Femur (tissue), 1 donor: ENCODE measurements at regions not wholly inside any gene's neighbourhood (a gene's known extent, or its start where the extent isn't known, plus 50 kb on each side); places are given as distances from the start of the nearest gene placed in this dataset.
"Not testable (repeated sequence)": the region's sequence is repeated elsewhere in the genome, so short reads cannot be mapped to it uniquely, and the experiment has no call there.

Source experiments
- DNase-seq: peaks from one replicate; pipeline ENCODE4 v3.0.0-alpha.2; 2017

DNA sequence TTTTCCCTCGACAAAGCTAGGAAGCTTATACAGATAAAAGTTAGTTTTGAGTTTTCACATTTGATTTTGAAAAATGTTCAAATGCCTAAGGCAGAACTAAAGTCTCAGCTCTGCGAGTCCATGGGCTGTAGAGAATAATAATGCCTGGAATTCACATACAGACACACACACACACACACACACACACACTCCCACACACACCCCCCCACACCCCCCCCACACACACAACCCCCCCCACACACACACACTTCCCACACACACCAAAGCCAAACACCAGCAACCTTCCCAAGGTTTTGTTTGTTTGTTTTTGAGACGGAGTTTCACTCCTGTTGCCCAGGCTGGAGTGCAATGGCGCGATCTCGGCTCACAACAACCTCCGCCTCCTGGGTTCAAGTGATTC lies 62.8 kb upstream of the EIF5 start:
- no peak for DNase-seq

DNA sequence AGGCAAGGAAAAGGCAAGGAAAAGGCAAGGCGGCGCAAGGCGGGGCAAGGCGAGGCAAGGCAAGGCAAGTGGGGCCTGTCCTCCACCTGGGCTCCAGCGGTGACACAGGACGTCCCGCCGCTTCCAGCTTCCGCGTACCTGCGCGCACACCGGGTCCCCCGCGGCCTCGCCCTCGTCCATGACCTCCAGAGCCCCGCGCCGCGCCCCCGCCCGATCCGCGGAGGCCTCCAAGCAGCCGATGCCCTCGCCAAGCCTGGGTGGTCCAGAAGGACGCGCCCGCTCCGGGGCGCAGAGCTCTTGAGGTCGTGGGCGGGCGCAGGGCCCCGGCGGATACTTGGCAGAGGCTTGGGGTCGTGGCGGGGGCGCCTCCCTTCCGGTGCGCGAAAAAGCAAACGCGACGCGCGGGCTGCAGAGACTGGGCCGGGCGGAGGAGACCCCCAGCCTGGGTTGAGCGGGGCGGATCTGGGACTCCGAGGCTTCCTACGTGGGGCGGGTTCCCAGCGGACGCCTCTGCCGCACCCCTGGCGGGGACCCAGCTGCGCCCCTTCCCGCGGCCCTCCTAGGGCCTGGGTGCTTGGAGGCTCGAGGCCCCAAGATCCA lies 60.8 kb upstream of the EIF5 start:
- no peak for DNase-seq

DNA sequence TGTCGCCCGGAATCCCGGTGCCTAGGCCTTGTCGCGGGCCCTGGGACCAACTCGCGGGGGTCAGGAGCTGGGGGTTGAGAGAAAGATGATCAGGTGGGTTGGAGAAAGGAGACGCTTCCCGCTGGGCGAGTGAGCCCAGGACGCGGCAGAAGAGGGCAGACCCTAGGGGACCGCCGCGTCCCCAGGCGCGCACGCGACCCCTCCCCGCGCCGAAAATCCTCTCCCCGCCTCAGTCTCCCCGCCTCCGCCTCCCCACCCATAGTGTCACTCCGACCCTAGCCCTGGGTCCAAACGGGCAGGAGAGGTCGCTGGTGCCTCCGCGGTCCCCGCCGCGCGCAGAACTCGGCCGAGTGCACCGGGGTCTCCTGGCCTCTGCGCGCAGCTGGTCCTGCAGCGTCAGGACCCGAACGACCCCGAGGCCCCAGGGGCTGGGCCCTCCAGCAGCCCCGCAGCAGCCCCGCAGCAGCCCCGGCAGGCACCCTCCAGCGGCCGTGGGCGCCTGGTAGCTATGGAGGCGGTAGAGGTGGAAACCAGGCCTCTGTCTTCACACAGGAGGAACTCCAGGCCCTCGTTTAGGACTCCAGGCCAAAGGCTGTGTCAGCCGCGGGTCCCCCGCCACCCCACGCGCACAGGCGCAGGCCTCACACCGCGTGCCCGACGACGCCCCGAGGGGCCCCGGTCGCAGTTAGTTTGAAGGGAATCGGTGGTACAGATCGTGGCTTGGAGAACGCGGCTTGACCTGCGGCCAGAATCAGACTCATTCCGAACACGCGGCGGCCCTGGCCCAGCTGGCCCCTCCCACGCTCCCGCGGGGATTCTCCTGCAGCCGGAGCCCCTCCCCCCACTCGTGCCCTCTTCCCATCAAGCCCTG lies 60.1 kb upstream of the EIF5 start:
- no peak for DNase-seq

DNA sequence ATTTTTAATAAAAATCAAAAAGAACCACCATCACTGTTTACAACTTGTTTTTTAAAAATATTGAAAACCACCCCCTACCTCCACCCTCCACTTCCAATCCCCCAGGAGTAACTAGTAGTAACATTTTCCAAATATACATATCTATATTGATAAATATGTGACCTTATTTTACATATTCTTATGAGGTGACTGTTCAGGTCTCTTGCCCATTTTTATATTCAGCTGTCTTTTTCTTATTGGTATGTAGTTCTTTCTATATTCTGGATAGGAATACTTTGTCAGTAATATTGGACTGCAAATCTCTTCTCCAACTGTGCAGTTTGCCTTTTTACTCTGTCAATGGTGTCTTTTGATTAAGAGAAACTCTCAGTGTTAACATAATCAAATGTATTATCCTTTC lies 59.0 kb upstream of the EIF5 start:
- no peak for DNase-seq

DNA sequence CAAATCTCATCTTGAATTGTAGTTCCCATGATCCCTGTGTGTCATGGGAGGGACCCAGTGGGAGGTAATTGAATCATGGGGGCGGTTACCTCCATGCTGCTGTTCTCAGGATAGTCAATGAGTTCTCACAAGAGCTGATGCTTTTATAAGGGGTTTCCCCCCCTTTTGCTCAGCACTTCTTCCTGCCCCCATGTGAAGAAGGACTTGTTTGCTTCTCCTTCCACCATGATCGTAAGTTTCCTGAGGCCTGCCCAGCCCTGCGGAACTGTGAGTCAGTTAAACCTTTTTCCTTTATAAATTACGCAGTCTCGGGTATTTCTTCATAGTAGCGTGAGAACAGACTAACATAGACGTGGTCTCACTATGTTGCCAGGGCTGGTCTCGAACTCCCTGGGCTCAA lies 56.1 kb upstream of the EIF5 start:
- DNase-seq = no peak

DNA sequence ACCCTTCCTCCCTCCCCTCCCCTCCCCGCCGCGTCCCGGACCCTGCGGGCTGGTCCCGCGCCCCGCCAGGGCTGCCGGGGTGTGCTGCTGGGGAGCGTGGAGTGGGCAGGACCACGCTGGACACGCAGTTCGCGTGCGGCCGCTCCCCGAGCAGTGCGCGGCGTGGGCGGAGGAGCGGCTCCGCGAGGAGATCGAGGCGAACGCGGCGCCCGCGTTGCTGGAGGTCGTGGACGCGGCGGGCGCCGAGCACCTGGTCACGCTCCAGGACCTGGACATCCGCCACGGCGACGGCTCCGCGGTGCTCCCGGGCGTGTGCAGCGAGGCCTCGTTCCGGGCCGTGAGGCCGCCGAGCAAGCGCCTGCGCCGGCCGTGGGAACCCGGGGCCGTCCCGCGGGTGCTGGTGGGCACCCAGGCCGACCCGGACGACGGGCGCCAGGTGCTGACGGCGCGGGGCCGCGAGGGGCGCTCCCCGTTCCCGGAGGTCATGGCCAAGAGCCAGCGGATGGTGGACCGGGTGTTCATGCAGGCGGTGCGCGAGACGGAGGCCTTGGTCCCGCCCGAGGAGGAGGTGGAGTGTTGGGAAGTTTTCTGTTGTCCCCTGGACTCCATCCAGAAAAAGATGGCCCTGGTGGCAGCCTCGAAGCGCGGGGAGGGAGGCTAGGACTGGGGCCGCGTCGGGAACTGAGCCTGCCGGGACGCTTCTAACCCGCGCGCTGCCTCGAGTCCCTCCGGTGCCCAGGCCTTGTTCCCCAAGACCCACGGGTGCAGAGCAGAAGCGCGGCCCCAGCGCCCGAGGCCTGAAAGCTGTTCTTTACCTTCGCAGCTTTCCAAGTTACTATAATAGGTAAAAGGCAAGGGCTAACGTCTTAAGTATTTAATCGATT lies 54.7 kb upstream of the EIF5 start:
- peak; percentile 46 for DNase-seq

DNA sequence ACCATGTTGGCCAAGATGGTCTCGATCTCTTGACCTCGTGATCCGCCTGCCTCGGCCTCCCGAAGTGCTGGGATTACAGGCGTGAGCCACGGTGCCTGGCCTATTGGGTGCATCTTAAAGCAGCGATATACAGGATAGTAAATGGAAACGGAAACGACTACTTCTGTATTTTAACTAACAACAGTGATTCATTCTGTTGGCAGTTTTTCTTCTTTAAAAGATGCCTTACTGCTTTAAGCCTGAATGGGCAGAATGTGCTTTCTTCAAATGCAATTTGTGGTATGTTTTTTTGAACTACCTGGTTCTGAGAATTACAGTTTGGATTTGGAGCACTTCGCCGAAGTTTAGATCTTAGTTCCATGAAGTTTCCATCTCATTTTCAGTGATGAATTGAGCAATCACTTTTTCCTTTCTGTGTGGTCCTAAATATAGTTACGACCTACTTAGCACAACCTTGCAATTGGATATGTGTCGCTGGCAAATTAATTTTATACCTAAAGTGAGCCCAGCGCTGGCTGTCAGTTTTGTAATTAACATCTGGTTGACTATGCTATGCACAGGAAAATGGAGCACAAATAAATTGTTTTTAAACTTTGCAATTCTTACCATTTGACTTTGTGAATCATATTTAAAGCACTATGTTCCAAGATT lies 53.6 kb upstream of the EIF5 start:
- DNase-seq = no peak

DNA sequence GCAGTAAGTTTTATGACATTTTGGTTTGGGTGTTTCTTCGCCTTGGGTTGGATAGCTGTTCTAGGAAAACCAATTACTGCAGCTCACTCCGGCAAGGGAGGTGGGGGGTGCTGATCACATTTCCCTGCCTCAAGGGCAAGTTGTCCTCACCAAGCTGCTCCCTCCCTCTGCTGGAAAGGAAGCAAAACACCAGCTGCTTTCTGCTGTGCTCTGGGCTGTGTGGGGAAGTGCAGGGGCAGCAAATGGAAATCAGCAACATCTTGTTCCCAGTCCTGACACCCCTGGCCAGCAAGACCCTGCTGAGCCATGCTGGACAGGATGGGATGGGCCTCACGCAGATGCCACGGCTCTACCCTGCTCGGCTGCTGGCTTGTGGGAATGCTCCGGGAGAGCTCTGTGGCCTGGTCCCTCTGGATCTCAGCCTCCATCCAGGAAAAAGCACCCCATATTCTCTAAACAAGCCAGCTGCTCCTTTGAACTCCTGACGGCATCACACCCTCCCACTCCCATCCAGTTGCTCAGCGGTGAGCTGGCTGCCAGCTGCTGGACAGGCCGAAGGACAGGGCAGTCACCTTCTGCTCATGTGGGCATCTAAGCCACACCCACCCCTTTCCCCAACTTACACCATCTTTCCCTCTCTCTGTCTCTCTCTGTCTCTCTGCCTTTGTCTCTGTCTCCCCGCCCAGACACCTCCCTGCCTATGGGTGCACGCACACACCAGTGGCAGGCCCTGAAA lies 52.4 kb upstream of the EIF5 start:
- peak; percentile 60 for DNase-seq

DNA sequence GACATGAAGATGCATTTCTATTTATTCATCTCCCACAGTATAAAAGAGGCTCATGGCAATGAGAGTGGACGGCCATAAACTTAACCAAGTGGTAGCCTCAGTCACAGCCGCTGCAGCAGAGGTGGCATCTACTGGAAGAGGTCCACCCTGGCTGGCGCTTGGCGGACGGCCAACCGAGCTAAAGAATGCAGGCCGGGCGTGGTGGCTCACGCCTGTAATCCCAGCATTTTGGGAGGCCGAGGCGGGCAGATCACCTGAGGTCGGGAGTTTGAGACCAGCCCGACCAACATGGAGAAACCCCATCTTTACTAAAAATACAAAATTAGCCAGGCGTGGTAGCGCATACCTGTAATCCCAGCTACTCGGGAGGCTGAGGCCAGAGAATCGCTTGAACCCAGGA lies 51.7 kb upstream of the EIF5 start:
- not testable (repeated sequence) for DNase-seq

DNA sequence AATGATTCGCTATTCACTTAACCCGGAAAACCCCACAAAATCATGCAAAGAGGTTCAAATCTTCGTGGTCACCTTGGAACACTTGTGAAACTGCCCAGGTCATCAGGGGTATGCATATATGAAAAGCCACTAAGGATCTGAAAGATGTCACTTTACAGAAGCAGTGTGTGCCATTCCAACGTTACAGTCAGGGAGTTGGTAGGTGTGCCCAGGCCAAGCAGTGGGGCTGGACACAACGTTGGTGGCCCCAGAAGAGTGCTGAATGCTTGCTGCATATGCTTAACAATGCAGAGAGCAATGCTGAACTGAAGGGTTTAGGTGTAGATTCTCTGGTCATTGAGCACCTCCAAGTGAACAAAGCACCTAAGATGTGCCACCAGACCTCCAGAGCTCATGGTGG lies 51.1 kb upstream of the EIF5 start:
- no peak for DNase-seq

DNA sequence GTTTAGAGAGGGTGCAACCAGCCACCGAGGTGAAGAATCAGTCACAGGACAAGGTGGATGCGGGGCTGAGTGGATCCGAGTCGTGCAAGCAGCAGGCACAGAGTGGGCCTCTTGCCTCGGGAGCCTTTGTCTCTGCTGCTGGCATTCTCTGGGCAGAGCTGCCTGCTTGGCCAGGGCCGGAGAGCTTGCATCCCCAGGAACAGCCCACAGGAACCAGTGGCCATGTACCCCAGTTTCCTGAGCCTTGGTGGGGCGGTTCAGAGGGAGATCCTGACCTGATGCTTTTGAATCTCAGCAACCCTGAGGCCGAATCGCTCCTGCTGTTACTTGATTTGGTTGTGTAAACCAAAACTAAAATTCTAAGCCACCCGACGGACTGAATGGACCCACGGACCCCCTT lies 50.1 kb upstream of the EIF5 start:
- no peak for DNase-seq
